LHCN-M2 (cell line): ENCODE measurements at regions not wholly inside any gene's neighbourhood (a gene's known extent, or its start where the extent isn't known, plus 50 kb on each side); places are given as distances from the start of the nearest gene placed in this dataset.
"Not testable (repeated sequence)": the region's sequence is repeated elsewhere in the genome, so short reads cannot be mapped to it uniquely, and the experiment has no call there.

Experiments
- DNase-seq: peaks from one replicate; pipeline ENCODE4 v3.0.0-alpha.2; 2012; ENCODE audit warnings: low read depth

DNA sequence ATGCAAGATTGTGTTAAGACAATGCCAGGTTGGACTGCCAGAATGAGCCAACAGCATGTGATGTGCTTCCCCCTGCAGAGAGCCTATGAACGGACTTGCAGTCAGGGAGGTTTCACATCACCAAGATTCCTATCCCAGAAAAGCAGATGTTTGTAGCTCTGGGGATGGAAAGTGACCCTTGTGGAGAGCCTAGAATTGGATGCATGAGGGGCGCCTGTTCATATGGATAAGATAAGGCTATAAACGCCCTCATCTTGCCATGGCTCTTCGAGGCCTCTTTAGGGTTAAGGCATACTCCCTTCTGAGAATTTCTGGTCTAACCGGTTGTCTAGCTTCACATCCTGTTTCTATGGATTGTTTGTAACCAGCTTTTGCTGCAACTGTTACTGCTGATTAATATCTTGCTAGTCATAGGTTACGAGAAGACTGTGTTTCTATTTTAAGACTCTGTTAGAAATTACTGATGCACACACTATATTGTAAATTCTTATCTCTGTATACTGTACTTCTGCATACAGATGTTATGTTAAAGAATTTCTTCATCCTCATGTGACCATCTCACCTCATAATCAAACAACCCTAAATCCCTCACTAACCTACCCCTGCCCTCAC, 295.8 kb downstream of the PTGER3 start:
- not testable (repeated sequence) for DNase-seq

DNA sequence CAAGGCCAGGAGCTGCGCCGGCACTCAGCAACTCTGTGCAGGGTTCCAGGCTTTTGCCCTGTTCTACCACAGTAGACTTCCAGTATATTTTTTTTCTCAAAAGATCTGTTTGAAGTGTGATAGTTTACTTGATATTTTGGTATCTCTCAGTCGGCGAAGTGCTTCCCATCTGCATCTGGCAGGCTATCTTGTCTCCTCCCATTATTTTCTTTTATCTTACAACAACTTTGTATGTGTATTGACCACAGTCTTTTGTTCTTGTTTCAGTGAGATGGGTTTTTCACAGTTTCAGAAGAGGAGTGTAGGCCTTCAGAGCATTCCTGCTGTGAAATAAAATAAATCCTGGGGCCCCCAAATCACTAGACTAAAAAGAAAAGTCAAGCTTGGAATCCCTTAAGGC, 292.9 kb downstream of the PTGER3 start:
- no peak for DNase-seq

DNA sequence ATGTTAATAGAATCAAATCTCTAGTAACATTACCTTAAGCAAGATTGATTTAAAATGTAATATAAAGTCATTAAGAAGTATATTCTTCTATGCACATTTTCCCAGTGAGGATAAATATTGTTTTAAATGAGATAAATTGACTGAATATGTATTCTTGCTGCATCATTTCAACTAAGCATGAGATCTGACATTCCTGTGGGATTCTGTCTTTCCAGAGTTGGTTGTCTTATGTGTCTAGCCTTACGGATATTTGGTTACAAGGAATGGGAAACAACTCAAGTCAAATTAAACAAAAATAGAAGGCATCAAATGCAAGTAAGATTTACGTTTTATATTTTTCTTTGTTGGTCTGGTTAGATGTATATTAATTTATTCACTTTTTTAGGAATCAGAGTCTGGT, 287.5 kb downstream of the PTGER3 start:
- peak; percentile 50 for DNase-seq

DNA sequence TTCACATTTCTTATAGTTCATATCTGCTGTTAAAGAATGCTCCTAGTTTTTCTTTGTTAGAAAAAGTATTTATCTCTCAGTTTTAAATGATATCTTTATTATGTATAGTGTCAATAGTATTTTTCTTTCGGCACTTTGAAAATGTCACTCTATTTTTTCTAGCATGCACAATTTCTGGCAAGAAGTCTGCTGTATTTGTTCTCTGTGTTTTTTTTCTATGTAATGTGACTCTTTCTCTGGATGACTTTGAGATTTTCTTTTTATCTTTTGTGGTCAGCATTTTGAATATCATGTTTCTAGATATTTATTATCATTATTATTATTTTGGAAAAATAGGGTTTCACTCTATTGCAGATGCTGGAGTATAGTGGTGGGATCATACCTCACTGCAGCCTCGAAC, 285.2 kb downstream of the PTGER3 start:
- DNase-seq: no peak

DNA sequence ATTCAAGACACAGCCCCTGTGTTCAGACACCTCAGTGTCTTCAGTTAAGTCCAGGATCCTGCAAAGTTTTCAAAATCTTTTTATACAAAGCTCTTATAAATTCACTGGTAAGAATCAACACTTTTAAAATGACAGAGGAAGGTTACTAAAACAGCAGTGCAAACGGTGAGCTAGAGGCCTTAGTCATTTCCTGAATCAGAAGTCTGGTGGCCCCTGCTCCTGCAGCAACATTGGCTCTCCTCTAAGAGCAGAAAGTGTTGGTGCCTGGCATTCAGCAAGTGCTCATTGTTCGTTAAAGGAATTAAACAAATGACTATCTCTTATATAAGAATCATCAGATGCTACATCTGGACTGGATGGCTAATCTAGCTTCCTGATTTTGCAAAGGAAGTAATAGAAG, 282.9 kb downstream of the PTGER3 start:
- peak; percentile 31 for DNase-seq

DNA sequence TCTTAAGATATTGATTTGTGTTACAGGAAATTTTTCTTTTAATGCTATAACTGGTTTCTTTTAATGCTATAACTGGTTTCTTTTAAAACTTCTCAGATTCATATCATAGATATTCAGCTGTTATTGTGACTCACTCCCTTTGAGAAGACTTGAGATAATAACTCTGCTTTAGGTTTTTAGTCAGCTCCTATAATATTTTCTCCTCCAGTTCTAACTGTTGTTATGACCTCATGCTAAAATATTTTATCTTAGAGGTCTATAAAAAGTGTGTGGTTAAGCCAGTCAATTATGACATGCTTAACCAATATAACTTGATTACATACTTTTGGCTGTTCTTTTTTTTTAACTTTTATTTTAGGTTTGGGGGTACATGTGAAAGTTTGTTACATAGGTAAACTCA, 280.2 kb downstream of the PTGER3 start:
- peak; percentile 72 for DNase-seq

DNA sequence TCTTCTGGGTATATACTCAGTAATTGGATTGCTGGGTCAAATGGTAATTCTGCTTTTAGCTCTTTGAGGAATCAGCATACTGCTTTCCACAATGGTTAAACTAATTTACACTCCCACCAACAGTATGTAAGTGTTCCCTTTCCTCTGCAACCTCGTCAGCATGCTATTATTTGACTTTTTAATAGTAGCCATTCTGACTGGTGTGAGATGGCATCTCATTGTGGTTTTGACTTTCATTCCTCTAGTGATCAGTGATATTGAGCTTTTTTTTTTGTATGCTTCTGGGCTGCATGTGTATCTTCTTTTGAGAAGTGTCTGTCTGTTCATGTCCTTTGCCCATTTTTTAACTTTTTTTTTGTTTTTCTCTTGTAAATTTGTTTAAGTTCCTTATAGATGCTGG, 279.4 kb downstream of the PTGER3 start:
- DNase-seq: no peak

DNA sequence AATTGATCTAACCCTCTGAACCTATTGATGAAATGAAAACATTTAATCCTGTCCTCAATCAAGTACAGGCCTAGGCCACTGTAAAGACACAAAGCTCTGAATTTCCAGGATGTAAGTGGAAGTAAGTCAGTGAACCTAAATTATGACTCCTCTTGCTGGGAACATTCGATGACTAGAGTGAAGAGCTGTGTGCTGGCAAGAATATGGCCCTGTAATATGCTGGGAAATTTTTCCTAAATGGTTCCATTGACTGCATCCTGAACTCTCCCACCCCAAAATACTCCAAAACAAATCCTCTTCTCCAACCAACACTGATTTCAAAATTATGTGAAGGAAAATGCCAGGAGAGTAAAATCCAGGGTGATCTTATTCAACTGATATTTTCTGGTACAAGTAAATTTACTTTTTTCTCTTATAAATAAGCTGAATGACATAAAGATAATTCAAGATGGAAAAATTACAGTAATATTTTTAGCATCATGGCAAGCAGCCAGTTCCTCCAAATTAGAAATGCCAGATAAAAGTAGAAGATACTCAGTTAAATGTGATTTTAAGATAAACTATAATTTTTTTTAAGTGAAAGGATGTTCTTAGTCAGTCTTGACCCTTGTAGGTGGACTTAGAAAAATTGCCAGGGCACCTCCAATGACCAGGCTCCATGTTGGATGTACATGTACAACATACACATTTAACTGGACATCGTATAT, 269.4 kb downstream of the PTGER3 start:
- DNase-seq: no peak

DNA sequence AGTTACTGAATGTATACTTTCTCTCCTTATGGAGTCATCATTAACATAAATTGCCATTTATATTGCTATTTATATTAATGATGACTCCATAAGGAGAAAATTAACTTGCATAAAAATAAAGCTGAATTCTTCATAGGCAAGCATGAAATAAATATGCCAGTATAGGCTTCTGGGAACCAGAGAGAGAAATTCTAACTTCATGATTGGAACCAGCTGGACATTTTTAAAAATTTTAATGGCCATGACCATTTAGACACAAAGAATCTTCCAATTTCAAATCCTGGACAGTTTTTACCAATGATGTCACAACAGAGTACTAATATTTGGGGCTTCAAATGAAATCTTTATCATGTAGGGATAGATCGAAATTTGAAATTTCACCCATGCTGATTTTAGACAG, 268.7 kb downstream of the PTGER3 start:
- DNase-seq: no peak

DNA sequence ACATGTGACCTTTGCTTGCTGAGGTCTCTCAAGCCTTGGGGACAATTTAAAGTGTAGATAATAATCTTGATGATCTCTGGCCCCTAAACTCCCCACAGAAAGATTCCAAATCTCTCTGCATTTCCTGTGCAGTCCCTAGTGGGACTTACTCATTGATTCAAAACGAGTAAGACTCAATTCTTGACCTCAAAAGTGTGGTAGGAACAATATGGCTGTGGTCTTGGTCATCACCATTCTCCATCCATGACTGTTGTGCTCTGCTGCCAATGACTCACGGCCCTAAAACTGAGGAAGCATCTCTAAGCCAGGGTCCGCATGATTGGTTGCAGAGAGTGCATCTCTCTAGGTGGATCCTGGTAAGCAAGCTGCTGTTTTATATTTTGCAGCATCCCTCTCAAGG, 268.0 kb downstream of the PTGER3 start:
- peak; percentile 90 for DNase-seq

DNA sequence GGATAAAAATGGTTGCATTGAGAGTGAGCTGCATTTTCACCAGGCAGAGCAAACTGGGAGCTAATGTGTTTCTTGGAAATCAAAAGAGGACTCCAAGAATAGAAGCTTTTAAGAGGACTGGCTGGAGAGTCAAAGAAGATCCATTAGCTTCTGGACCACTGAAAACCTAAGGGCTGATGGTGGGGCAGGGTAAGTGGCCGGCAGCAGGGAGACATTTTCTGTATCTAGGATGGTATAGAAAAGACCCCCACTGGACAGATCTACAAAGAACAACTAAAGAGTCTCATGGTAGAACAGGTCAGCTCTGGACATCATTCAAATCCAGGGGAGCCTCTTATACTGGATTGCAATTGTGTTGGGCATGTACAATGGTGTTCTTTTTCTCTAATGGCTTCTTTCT, 262.3 kb downstream of the PTGER3 start:
- DNase-seq: no peak

DNA sequence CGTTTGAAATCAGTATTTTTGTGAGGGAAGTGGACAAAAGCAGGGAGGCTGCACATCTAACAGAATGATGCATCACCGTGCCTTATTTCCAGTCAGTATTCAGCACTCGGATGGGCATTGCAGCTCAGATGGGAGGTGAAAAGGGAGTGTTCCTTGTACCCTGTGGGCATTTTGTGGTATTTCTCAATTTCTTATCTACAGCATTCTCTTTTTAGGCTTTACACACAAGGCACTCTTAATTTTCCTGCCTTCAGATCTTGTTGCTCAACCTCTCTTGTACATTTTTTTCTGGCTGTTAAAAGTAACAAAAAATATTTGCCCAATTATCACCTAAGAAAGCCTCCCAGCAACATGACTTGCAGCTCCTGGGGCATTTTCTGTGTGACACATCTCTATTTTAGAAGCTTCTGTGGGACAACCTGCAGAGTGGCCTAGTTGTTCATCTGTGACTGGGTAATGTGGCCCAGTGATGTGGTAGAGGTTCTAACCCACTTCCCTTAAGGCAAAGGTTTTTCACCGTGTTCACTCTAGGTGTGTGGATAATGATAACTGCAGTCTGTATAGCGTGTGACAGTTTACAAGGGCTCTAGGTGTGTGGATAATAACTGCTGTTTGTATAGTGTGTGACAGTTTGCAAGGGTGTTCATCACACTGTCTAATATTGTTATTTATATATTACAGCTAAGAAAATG, 257.2 kb downstream of the PTGER3 start:
- DNase-seq: no peak

DNA sequence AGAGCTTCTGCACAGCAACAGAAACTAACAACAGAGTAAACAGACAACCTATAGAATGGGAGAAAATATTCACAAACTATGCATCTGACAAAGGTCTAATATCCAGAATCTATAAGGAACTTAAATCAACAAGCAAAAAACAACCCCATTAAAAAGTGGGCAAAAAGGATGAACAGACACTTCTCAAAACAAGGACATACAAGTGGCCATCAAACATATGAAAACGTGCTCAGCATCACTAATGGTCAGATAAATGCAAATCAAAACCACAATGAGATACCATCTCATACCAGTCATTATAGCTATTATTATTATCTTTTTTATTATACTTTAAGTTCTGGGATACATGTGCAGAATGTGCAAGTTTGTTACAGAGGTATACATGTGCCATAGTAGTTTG, 252.6 kb downstream of the PTGER3 start:
- not testable (repeated sequence) for DNase-seq

DNA sequence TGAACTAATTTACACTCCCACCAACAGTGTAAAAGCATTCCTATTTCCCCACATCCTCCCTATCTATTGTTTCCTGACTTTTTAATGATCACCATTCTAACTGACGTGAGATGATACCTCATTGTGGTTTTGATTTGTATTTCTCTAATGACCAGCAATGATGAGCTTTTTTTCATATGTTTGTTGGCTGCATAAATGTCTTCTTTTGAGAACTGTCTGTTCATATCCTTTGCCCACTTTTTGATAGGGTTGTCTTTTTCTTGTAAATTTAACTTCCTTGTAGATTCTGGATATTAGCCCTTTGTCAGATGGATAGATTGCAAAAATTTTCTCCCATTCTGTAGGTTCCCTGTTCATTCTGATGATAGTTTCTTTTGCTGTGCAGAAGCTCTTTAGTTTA, 251.3 kb downstream of the PTGER3 start:
- not testable (repeated sequence) for DNase-seq

DNA sequence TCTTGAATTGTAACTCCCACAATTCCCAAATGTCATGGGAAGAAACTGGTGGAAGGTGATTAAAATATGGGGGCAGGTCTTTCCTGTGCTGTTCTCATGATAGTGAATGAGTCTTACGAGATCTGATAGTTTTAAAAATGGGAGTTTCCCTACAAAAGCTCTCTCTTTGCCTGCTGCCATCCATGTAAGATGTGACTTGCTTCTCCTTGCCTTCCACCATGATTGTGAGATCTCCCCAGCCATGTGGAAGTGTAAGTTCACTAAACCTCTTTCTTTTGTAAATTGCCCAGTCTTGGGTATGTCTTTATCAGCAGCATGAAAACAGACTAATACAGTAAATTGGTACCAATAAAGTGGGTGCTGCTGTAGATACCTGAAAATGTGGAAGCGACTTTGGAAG, 245.0 kb downstream of the PTGER3 start:
- not testable (repeated sequence) for DNase-seq

DNA sequence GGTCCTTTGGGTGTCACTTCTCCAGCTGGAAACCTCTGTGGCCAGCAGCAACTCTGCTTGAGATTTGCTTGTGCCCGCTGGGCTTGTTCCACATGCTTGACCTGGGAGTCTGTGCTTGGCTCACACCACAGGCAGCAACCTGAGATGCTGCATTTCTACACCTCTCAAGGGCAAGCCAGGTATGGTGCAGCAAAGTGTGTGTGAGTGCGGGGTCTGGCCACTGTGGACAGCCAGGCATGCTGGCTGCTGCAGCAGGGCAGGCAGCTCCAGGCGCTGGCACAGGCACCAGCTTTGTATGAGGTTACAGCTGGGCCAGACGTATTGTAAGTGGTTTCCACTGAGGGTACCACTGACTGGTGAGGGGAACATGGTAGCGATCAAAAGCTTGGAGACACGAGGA, 242.0 kb downstream of the PTGER3 start:
- DNase-seq: no peak

DNA sequence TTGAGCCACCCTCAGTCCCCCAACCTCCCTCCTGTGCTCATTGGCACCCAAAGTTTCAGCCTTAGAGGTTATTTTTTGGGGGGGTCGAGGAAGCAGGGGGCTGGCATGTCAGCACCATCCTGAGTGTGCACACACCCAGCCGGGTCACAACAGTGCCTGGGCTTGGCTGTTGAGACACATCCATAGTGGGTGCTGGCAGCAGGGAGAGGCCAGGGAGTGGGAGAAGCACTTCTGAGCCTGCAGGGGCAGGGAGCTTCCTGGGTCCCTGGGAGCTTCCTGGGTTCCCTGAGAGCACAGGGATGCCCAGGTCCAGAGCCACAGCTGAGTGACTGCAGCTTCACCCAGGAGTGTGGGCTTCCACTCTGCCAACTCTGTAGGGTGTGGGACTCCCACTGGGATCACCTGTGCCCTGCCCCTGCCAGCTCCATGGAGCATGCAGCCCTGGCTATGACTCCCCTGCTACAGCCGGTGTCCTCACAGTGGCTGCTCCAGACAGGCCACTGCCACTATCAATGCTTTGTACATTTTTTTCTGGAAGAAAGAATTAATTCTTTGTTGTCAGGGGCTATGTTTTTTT, 240.4 kb downstream of the PTGER3 start:
- DNase-seq: no peak

DNA sequence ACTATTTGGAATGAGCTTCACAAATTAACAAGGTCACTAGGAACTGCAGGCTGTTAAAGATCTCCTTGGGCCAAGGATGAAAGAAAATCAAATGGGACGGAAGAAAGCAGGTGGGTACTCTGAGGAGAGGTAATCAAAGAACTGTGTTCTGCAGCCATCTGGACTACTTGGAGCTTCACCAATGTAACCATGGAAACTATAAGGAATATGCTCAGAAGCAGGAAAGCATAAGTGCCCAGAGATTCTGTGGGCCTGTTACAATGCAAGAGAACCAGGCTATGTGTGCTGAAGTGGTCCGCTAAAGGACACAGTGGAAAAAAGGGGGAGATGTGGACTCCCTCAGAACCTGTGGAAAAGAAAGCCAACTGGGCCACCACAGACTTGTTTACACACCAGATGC, 238.5 kb downstream of the PTGER3 start:
- DNase-seq: no peak

DNA sequence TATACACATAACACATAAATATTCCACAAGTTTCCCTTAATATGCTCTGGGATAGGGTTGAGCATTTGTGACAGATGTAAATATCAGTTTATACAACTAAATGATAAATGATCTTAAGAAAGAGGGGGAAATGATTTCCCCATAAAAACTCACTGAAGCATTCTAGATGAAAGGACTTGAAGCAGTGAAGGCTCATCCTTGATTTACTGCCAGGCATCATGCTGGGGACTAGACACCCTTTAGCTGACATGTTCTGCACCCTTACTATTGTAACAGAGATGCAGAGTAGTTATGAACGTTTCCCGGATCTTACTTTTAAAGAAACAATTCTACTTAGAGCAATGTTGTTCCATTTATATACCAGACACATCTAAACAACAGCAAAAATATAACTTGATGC, 235.8 kb downstream of the PTGER3 start:
- DNase-seq: no peak

DNA sequence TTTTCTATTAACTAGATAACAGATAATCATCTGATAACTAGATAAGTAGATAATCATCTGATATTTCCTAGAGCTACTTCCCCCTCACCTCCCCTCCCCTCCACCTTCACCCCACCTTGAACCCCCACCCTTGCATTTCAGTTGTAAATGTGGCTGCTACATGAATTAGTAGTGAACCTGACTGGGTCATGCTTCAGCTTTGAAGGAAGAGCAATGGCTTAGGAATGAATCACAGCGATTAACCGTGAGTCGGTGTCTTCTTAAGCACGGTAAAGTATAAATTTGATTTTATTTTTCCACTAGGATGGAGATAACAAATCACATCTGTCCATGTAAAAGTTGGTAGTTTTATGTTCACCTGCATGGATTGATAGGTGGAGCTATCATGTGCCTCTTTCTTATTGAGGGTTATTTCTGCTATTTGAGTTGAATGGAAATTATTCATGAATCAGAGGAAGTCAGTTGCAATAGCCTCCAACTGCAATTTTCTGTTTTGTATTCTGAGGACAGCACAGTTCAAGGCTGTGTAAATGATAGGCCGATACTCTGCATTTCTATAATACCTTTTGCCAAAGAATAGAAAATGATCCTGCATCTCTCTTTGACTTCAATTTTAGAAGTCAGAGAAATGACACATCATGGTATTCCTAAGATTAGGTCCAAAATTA, 235.0 kb downstream of the PTGER3 start:
- no peak for DNase-seq

DNA sequence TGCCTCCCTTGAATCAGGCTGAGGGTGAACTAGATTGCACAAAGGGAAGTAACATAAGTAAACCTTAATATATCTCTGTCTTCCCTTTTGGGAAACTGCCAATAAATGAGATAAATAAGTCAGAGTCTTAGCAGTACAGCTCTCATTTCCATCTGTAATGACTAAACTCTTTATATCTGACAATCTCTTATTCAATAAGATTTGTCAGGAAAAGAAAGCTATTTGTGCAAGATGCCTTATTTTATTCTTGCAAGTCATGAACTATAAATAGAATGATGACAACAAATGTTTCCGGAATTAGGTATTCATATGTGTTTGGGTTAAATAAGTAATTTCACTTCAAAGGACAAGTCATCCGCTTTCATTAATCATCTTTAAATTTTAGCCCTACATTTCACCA, 229.2 kb downstream of the PTGER3 start:
- DNase-seq: peak; percentile 2

DNA sequence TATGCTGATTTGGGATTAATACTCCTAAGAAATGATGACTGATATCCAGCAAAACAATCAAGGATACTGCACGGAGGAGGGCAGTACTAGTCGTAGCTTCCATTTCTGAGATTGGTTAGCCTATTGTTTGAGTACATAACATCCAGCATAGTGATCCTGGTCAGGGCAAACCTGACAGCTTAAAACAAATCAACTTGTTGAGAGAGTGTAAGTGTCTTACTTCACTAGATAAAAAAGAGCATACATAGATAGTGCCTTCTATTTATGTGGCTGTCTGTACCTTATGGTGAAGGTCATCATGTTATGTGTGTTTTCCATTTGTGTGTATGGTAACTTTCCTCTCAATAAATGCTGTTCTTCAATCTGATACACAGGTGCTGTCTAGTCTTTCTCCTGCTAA, 228.4 kb downstream of the PTGER3 start:
- no peak for DNase-seq
